C4-2B (cell line): ENCODE measurements at regions not wholly inside any gene's neighbourhood (a gene's known extent, or its start where the extent isn't known, plus 50 kb on each side); places are given as distances from the start of the nearest gene placed in this dataset.
A peak's percentile ranks its signal among the peaks of the same experiment; 100 is the strongest.

Experiments used
- H3K27ac ChIP-seq: fragments of 450-650 bp; 2 replicates; pipeline ENCODE4 v1.5.1; 2017
- CTCF ChIP-seq: fragments of 450-650 bp; conservative IDR thresholded peaks from 2 replicates; pipeline ENCODE4 v1.5.1; 2017; ENCODE audit warnings: mild to moderate bottlenecking
- ZFX ChIP-seq: fragments of 450-650 bp; IDR thresholded peaks from 2 replicates; pipeline ENCODE4 v1.6.1; 2017

GRCh38 chr9:90741036-90741435 is 60.6 kb upstream of the SYK start:
- H3K27ac ChIP-seq: no peak overlapping the region
- TF ChIP-seq CTCF (no peak), ZFX (no peak)

- TF ChIP-seq ZFX (no peak), CTCF (no peak)
- no peak overlapping the region for H3K27ac ChIP-seq
These were observed 63.9 kb upstream of the SYK start for GRCh38 chr9:90737742-90738141.

GRCh38 chr9:90735952-90736351 is 65.7 kb upstream of the SYK start:
- no peak overlapping the region for H3K27ac ChIP-seq
- TF ChIP-seq ZFX (no peak), CTCF (no peak)

- H3K27ac ChIP-seq: no peak overlapping the region
- TF ChIP-seq CTCF: no peak
These were observed 67.0 kb upstream of the SYK start for GRCh38 chr9:90734631-90735030.

GRCh38 chr9:90729351-90729750 is 72.3 kb upstream of the SYK start:
- H3K27ac ChIP-seq: no peak overlapping the region
- TF ChIP-seq ZFX (no peak), CTCF (no peak)

- TF ChIP-seq CTCF: no peak
- no peak for TF ChIP-seq ZFX
These were observed 74.1 kb upstream of the SYK start for GRCh38 chr9:90727488-90727887.

GRCh38 chr9:90726215-90726614 is 75.4 kb upstream of the SYK start:
- TF ChIP-seq ZFX: no peak
- peak; percentile 43 for TF ChIP-seq CTCF
- H3K27ac ChIP-seq: no peak overlapping the region

More at GRCh38 chr9:90727488-90727887, 74.1 kb upstream of the SYK start:
- H3K27ac ChIP-seq: no peak overlapping the region
